ENCODE measurements at regions not wholly inside any gene's neighbourhood (a gene's known extent, or its start where the extent isn't known, plus 50 kb on each side); places are given as distances from the start of the nearest gene placed in this dataset.
"Not testable (repeated sequence)": the region's sequence is repeated elsewhere in the genome, so short reads cannot be mapped to it uniquely, and the experiment has no call there.

DNA sequence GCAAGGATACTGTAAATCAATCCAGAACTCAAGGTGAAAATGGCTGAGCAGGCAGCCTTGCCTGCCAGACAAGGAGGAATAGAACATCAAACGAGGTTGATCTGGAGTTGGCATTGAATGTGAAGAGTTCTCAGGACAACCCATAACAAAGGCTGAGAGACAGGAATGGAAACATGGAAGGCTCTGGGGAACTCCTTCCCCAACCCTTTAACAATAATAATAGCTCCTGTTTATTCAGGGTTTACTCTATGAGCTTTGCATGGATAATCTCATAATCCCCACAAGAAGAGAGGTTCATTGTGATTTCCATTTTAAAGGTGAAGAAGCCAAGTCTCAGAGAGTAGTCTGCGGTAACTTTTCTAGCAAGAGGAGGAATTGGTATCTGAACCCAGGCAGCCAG, 151.7 kb downstream of the SOD2 start:
- no peaks in the 10 kb centered on the region for H3K4me1 ChIP-seq
- no peaks in the 10 kb centered on the region for H3K9me3 ChIP-seq
- no peak overlapping the region for H3K27ac ChIP-seq
- H3K27me3 ChIP-seq, result no peaks in the 10 kb centered on the region
- no peak for DNase-seq
- H3K36me3 ChIP-seq, result no peaks in the 10 kb centered on the region
- H3K4me3 ChIP-seq, result no peak overlapping the region
- TF ChIP-seq, protein P1, sequence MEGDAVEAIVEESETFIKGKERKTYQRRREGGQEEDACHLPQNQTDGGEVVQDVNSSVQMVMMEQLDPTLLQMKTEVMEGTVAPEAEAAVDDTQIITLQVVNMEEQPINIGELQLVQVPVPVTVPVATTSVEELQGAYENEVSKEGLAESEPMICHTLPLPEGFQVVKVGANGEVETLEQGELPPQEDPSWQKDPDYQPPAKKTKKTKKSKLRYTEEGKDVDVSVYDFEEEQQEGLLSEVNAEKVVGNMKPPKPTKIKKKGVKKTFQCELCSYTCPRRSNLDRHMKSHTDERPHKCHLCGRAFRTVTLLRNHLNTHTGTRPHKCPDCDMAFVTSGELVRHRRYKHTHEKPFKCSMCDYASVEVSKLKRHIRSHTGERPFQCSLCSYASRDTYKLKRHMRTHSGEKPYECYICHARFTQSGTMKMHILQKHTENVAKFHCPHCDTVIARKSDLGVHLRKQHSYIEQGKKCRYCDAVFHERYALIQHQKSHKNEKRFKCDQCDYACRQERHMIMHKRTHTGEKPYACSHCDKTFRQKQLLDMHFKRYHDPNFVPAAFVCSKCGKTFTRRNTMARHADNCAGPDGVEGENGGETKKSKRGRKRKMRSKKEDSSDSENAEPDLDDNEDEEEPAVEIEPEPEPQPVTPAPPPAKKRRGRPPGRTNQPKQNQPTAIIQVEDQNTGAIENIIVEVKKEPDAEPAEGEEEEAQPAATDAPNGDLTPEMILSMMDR (IDR thresholded peaks at IDR 0.05), result no peak

GRCh38 chr6:159540883-159541282, 152.2 kb downstream of the SOD2 start:
- Histone ChIP-seq H3K27ac (no peak overlapping the region), H3K27me3 (no peaks in the 10 kb centered on the region), H3K4me1 (no peaks in the 10 kb centered on the region), H3K4me3 (no peak overlapping the region), H3K9me3 (no peaks in the 10 kb centered on the region), H3K36me3 (no peaks in the 10 kb centered on the region)
- DNase-seq, result no peak
- TF ChIP-seq POLR2A (IDR thresholded peaks at IDR 0.05), result no peak
- TF ChIP-seq, protein P1 (IDR thresholded peaks at IDR 0.05), result no peak

- no peaks in the 10 kb centered on the region for H3K9me3 ChIP-seq
- H3K27ac ChIP-seq, result no peak overlapping the region
- H3K4me1 ChIP-seq, result no peaks in the 10 kb centered on the region
- no peak for DNase-seq
- TF ChIP-seq, protein P1 (IDR thresholded peaks at IDR 0.05), result no peak
- TF ChIP-seq POLR2A (IDR thresholded peaks at IDR 0.05), result no peak
- no peaks in the 10 kb centered on the region for H3K36me3 ChIP-seq
- H3K4me3 ChIP-seq, result no peak overlapping the region
- H3K27me3 ChIP-seq, result no peaks in the 10 kb centered on the region
Observed at GRCh38 chr6:159540152-159540551, 152.9 kb downstream of the SOD2 start.

GRCh38 chr6:159538031-159538430, 155.0 kb downstream of the SOD2 start:
- not testable (repeated sequence) for H3K27me3 ChIP-seq, H3K4me1 ChIP-seq, H3K36me3 ChIP-seq, H3K9me3 ChIP-seq, H3K4me3 ChIP-seq, DNase-seq, H3K27ac ChIP-seq

DNA sequence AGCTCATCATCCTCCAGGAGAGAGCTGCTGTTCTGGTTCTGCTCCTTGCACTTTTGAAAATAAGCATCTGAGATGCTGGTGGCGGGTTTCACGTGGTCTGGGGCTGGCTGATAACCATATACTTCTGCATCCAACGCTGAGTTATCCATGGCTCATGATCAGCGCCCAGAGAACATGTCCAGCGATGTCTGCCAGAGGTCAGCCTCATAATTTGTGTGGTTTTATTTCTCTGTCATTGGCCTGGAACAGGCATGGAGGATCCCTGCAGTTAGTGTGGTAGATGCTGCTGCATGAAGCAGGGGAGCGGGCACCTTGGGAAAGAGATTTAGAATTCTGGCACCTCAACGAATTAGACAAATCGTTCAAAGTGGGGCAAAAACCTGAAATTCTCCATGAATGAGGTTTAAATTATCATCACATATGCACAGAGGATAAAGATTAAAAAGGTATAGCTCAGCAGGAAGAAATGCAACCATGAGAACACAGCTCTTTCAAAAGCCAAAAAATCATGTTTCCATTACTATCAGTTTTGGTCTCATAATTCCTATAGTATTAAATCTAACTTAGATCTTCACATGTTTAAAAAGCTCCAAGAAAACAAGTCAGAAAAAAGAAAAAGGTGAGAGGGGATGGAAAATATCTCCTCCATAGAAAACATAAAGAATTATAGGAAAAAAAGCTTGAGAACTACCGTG, 157.2 kb downstream of the SOD2 start:
- Histone ChIP-seq H3K4me3 (no peak overlapping the region), H3K9me3 (no peaks in the 10 kb centered on the region), H3K27ac (no peak overlapping the region), H3K36me3 (no peaks in the 10 kb centered on the region), H3K4me1 (no peaks in the 10 kb centered on the region), H3K27me3 (no peaks in the 10 kb centered on the region)
- DNase-seq, result no peak
- TF ChIP-seq, protein P1 (IDR thresholded peaks at IDR 0.05), result no peak
- no peak for TF ChIP-seq POLR2A (IDR thresholded peaks at IDR 0.05)

DNA sequence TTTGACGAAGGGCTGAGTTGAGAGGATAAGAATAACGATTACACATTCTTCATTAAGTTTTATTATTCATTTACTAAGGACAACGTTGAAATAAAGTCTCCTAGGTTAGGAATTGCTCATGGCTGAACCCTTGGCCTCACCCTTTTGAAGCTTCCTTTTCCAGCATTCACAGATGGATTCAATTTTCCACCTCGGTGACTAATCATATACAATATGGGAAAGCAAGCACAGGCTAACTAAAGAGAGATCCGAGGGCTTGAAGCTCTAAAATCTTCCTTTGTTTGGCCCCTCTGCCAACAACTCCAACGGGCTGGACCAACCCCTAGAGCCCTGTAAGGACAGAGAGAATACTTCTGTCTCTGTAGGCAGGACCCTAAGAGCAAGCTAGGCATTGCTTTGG, 159.5 kb downstream of the SOD2 start:
- H3K4me1 ChIP-seq, result no peaks in the 10 kb centered on the region
- H3K4me3 ChIP-seq, result no peak overlapping the region
- no peaks in the 10 kb centered on the region for H3K27me3 ChIP-seq
- no peak overlapping the region for H3K27ac ChIP-seq
- no peaks in the 10 kb centered on the region for H3K9me3 ChIP-seq
- DNase-seq, result no peak
- H3K36me3 ChIP-seq, result no peaks in the 10 kb centered on the region
- TF ChIP-seq POLR2A (IDR thresholded peaks at IDR 0.05), result no peak
- TF ChIP-seq, protein P1 (IDR thresholded peaks at IDR 0.05), result no peak
